ENCODE measurements at regions not wholly inside any gene's neighbourhood (a gene's known extent, or its start where the extent isn't known, plus 50 kb on each side); places are given as distances from the start of the nearest gene placed in this dataset.

- no peak for TF ChIP-seq CTCFL (IDR thresholded peaks at IDR 0.05; ENCODE audit: borderline replicate concordance, insufficient read depth, low read depth, low read length, poor library complexity, severe bottlenecking)
- TF ChIP-seq TSC22D4 (tag; IDR thresholded peaks at IDR 0.05), result no peak
- TF ChIP-seq CREB3 (tag; conservative IDR thresholded peaks at IDR 0.05; ENCODE audit: low read depth), result no peak
- TF ChIP-seq ZNF511 (CRISPR knock-in tag; IDR thresholded peaks at IDR 0.05), result no peak
- TF ChIP-seq MBD1 (CRISPR knock-in tag; IDR thresholded peaks at IDR 0.05), result no peak
- TF ChIP-seq MCM3 (IDR thresholded peaks at IDR 0.05), result no peak
- no peak for TF ChIP-seq ZFPM2 (CRISPR knock-in tag; IDR thresholded peaks at IDR 0.05)
- TF ChIP-seq CHD7 (IDR thresholded peaks at IDR 0.05; ENCODE audit: low read depth, low read length), result no peak
- TF ChIP-seq PHB2 (IDR thresholded peaks at IDR 0.05; ENCODE audit: low read depth), result no peak
- no peak for TF ChIP-seq ZNF41 (CRISPR knock-in tag; conservative IDR thresholded peaks at IDR 0.05)
Measured at GRCh38 chr9:73023025-73023541, 70.2 kb upstream of the ALDH1A1 start (continued).
